Fibroblast of skin of back (primary cell): ENCODE measurements at regions not wholly inside any gene's neighbourhood (a gene's known extent, or its start where the extent isn't known, plus 50 kb on each side); places are given as distances from the start of the nearest gene placed in this dataset.
"Not testable (repeated sequence)": the region's sequence is repeated elsewhere in the genome, so short reads cannot be mapped to it uniquely, and the experiment has no call there.

Source experiments
- DNase-seq: peaks from one replicate; pipeline ENCODE4 v3.0.0-alpha.2; 2013

- peak; percentile 12 for DNase-seq
These were observed 336.3 kb downstream of the PPP1R3A start for GRCh38 chr7:113582471-113582870.

- DNase-seq = not testable (repeated sequence)
These were observed 355.6 kb downstream of the PPP1R3A start for GRCh38 chr7:113563257-113563656.

GRCh38 chr7:113562801-113563200 is 356.0 kb downstream of the PPP1R3A start:
- no peak for DNase-seq

- no peak for DNase-seq
These were observed 356.6 kb downstream of the PPP1R3A start for GRCh38 chr7:113562242-113562641.

- peak; percentile 15 for DNase-seq
These were observed 357.4 kb downstream of the PPP1R3A start for GRCh38 chr7:113561446-113561845.

- DNase-seq = no peak
These were observed 367.8 kb downstream of the PPP1R3A start for GRCh38 chr7:113550966-113551365.

GRCh38 chr7:113548561-113548960 is 370.2 kb downstream of the PPP1R3A start:
- DNase-seq = no peak

- DNase-seq = no peak
These were observed 370.7 kb downstream of the PPP1R3A start for GRCh38 chr7:113548137-113548536.

- peak; percentile 1 for DNase-seq
These were observed 397.3 kb downstream of the PPP1R3A start for GRCh38 chr7:113521468-113521867.

- DNase-seq = no peak
These were observed 399.3 kb downstream of the PPP1R3A start for GRCh38 chr7:113519472-113519871.

GRCh38 chr7:113504691-113505090 is 386.3 kb upstream of the SMIM30 start:
- DNase-seq = no peak

- DNase-seq = no peak
These were observed 385.8 kb upstream of the SMIM30 start for GRCh38 chr7:113504142-113504541.

GRCh38 chr7:113496586-113496985 is 378.2 kb upstream of the SMIM30 start:
- DNase-seq = not testable (repeated sequence)

GRCh38 chr7:113494797-113495566 is 376.6 kb upstream of the SMIM30 start:
- DNase-seq = not testable (repeated sequence)

- no peak for DNase-seq
These were observed 373.0 kb upstream of the SMIM30 start for GRCh38 chr7:113491305-113491704.

- no peak for DNase-seq
These were observed 369.8 kb upstream of the SMIM30 start for GRCh38 chr7:113487925-113488731.

- no peak for DNase-seq
These were observed 368.2 kb upstream of the SMIM30 start for GRCh38 chr7:113486548-113486947.

GRCh38 chr7:113483657-113484056 is 365.3 kb upstream of the SMIM30 start:
- no peak for DNase-seq

GRCh38 chr7:113480537-113480936 is 362.2 kb upstream of the SMIM30 start:
- DNase-seq = no peak

GRCh38 chr7:113464096-113464855 is 345.9 kb upstream of the SMIM30 start:
- DNase-seq = no peak

GRCh38 chr7:113460067-113460466 is 341.7 kb upstream of the SMIM30 start:
- no peak for DNase-seq

- DNase-seq = no peak
These were observed 338.2 kb upstream of the SMIM30 start for GRCh38 chr7:113456533-113456932.

- no peak for DNase-seq
These were observed 336.3 kb upstream of the SMIM30 start for GRCh38 chr7:113454597-113455169.
